Epithelial cell of prostate (primary cell): ENCODE measurements at regions not wholly inside any gene's neighbourhood (a gene's known extent, or its start where the extent isn't known, plus 50 kb on each side); places are given as distances from the start of the nearest gene placed in this dataset.
A peak's percentile ranks its signal among the peaks of the same experiment; 100 is the strongest.
"Not testable (repeated sequence)": the region's sequence is repeated elsewhere in the genome, so short reads cannot be mapped to it uniquely, and the experiment has no call there.

Source experiments
- DNase-seq: peaks from one replicate; pipeline ENCODE4 v3.0.0-alpha.2; 2011; ENCODE audit warnings: low read depth, low spot score
- H3K27ac ChIP-seq: fragments of 450-650 bp; 2 replicates; pipeline ENCODE4 v1.5.1; 2017; ENCODE audit warnings: mild to moderate bottlenecking

DNA sequence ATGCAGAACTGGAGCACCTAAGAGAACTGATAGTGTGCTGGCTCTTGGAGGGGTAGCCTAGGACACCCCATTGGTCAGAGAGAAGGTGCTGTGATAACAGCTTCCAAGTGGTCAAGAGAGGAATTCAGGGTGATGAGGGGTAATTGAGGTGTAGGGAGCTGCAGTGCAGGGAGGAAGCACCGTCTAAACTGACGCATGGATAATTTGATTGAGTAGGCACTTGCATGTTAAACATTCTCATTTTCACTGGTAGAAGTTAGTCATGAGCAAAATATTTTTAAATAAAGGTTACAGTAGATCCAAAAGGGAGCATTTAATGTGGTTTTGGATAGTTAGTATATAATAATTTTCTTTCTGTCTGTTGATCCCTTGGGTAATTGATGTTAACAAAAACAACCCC is 155.1 kb upstream of the TCF4 start:
- DNase-seq = no peak
- no peak overlapping the region for H3K27ac ChIP-seq

DNA sequence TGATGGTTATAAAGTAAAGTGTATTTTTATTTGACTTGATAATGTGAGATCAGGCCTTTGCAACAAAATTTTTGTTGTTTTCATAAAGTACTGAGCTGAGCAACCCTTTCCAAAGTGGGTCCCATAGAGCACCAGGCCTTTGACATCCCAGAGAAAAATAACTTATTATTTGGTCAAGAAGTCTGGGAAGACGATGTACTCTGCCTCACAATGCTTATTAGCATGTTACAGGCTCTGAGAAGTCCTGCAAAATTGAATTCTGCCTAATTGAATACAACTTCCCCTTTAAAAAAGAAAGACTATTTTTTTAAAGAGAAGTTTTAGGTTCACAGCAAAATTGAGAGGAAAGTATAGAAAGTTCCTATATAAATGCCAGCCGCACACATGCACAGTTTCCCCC is 151.5 kb upstream of the TCF4 start:
- H3K27ac ChIP-seq = no peak overlapping the region
- DNase-seq = no peak

DNA sequence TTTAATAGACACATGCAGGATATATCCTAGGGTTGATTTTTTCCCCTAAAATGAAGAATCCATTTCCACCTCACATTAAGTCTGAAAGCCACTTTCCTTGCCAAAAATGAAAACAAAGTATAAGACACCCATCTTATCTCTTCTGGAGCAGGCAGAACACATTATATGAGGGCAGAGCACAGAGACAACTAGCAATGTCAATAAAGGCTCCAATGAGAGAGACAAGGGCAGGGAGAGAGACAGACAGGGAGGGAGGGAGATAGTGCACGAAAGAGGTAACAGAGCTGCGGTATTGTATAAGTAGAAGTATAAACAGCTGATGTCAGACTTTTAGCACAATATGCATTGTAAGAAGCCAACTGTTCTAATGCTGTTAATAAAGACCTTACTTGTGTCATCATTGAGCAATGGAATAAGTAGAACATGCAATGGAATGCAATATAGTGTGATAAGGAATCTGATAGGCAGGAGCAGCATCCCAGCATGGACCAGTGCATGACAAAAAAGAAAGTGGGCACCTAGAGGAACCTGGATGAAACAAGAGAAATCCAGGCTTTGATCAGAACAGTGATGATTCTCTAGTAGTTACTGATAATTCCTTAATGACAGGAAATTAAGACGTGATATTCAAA is 150.6 kb upstream of the TCF4 start:
- H3K27ac ChIP-seq = no peak overlapping the region
- DNase-seq = no peak

DNA sequence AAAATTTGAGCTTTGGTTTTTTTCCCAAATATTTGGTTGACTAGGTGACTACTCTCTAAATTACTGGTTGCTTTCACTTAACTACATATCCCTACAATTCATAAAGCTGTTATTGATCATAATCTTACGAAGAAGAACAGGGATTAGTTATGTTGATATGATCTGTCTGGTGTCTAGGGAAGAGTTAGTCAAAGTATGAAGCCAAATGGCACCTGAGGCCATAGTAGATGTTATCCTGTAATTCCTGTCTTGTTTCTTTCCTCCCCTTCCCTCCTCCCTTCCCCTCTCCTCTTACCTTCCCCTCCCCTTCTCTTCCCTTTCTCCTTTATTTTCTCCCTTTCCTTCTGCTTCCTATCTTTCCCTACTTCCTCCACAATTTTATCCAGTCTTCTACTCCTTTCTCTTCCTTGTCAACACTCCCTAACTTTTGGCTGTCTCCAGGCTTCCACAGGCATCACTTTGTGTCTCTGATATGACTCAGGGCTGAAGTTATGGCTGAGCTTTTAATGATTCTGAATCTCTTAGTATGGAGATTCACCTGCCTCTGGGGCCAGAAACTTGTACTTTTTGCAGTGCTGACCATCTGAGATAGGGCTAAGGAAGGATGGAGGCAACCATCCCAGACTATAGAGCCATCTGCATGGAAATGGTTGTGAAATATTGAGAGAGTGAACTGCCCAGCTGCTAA is 149.9 kb upstream of the TCF4 start:
- DNase-seq = no peak

DNA sequence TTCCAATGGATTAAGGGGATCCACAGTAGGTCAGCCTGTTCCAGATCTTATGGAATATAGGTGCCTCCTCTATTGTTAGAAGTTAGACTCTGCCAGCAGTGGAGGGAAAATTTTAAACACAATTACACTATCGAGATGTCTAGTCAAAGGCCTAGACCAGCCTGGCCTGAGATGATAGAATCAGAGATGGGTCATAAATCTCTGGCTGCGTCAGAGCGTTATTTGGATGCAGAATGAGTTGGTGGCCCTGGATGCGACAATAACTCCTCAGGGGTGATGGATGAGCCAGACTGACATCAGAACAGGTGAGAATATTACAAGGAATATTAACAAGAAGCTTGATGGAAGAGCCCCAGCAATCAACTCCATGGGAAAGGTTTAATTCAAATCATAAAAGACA is 149.3 kb upstream of the TCF4 start:
- no peak overlapping the region for H3K27ac ChIP-seq
- DNase-seq = no peak

More for the DNA sequence above, 149.9 kb upstream of the TCF4 start:
- H3K27ac ChIP-seq = no peak overlapping the region

DNA sequence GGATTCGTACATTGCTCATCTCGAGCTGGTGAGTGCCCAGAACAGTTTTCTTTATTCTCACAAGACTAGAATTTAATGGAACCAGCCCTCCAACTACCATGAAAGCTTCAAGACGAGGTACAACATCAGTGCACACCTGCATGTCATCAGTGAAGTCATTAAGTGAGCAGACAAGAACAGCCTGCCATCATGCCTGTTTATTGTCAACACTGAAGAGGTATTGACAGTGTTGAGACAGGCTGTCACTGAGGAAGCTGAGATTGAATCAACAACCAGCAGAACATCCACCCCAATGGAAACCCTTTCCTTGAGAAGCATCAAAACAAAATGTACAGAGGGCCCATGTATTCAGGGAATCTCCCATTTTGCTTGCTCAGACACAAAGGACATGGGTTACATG is 148.0 kb upstream of the TCF4 start:
- H3K27ac ChIP-seq = no peak overlapping the region
- DNase-seq = no peak

DNA sequence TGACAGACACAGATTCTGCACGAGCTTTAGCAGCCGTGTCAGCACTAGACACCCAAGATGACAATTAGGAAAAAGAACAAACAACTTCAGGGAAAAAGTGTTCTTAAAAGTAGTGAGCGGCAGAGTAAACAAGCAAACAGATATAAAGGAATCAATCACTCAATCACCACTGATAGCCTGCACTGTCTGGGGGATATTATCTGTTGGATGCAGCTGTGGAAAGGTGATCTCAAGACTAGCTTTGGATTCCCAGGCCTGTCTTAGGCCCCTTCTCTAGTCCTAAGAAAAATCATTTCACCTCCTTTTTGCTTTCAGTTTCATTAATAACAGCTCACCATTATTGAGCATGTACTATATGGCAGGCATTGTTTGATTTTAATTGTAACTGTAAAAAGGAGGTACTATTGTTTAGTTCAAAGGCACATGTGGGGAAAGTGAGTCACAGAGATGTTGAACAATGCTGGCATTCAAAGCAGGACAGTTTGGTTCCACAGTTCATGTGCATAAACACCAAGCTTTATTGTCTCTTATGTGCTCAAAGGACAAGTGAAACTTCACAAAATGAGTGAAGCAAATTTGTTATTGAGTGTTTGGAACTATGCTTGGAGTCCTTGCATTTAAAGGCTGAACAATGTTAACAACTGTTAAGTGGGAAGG is 147.3 kb upstream of the TCF4 start:
- DNase-seq = no peak
- no peak overlapping the region for H3K27ac ChIP-seq

DNA sequence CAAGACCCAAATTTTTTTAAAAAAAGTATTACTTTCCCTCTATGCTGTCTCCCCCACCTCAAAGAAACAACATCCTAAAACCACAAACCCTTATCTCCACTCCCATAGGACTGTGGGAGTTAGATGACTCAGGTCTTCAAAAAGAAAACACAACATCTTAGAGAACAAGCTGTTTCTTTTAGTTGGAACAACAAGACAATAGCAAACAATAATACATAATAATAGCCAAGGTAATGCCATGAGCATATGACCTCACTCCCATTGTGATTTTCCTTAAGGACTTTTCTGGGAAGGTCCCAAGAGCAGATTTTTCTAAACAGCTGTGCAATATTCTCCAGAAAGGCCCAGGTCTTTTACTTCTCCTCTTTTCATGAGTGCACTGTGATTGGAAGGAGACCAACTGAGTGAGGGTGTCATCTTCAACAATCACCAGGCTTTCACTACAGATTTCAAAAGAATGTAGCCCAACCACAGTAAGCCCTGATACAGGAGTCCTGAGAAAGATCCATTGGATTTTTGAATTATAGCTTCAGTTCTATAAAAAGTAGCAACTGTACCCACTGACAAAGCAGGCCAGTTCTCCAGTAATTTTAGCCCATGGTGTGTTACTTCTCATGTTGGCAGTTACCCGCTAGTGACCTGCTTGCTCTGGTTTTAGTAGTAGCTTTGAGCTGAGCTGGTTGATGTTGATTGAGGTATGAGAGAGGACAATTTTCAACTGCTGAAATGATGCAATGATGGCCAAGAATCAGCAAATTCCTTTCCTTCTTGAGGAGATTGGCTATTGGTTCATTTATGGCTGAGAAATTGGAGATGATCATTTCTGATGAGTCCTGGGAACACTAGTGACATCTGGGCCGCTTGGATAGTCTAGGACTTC is 144.5 kb upstream of the TCF4 start:
- DNase-seq = no peak
- H3K27ac ChIP-seq = no peak overlapping the region

DNA sequence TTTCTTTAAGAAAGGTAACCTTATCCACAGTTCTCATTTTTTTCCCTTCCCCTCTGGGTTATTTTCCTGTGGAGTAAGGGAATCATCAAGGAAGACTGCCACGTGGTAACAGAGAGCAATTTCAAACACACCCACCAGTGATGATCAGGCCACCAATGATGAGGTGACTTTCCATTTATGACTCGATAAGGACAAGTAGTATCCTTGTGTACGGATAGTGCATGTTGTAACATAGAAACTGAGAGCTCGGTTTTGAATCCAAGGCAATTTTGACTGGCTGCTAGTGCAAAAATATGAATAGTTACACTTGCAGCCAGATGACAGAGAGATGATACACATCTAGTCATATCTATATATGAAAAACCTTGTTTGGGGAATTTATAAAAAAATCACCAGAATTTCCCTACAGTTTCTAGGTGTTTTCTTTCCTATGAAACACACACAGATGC is 143.6 kb upstream of the TCF4 start:
- no peak overlapping the region for H3K27ac ChIP-seq
- no peak for DNase-seq

DNA sequence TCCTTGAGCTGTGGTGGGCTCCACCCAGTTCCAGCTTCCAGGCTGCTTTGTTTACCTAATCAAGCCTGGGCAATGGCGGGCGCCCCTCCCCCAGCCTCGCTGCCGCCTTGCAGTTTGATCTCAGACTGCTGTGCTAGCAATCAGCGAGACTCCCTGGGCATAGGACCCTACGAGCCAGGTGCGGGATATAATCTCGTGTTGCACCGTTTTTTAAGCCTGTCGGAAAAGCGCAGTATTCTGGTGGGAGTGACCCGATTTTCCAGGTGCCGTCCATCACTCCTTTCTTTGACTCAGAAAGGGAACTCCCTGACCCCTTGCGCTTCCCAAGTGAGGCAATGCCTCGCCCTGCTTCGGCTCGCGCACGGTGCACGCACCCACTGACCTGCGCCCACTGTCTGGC is 133.0 kb upstream of the TCF4 start:
- not testable (repeated sequence) for H3K27ac ChIP-seq, DNase-seq

DNA sequence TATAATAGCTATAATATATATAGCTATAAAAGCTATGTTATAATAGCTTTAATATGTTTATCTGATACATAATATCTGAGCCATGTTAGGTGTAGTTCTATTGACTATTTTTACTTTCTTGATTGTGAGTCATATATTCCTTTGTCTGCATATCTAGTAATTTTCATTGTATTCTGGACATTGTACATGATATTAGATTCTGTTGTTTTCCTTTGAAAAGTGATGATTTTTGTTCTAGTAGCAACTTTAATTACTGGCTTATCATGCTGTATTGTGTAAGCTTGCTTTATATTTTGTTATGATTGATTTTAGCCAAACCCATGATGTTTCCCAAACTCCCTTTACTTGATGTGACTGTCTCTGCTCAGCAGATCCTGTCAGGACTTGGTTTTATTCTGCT is 125.7 kb upstream of the TCF4 start:
- DNase-seq = no peak
- H3K27ac ChIP-seq = no peak overlapping the region

DNA sequence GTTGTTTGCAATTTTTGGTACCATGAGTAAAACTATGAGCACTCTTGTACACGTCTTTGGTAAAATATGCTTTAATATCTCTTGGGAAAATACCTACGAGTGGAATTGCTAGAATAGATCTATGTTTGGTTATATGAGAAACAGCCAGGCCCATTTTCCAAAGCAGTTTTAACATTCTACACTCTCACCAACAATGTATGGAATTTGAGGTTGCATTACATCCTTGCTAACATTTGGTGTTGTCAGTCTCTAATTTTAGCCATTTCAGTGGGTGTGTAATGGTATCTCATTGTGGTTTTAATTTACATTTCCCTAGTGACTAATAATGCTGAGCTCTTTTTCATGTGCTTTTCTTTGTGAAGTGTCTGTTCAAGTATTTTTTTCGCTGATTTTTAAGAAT is 118.9 kb upstream of the TCF4 start:
- no peak for DNase-seq
- no peak overlapping the region for H3K27ac ChIP-seq

DNA sequence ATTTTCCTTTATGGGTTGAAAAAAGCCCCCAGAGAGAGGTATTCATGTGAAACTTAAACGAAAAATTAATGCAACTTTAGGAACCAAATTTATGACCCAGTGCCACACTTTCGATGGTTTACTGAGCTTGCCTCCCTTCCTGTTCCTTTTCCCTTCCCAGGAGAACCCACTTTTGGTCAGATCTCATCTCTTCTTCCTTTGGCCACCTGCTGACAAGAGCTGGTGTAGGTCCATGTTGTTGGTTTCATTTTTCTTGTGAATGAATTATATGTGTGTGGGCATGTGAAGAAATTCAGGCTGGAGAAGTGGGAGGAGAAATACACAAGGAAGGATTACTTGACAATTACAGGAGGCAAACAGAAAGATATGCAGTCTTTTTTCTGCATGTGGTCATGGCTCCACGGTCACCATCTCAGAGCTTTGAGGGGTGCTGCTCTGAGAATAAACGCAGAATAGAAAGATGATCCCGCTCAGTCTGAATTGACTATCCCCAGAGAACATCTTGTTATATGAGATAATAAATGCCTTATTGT is 111.3 kb upstream of the TCF4 start:
- H3K27ac ChIP-seq = no peak overlapping the region
- no peak for DNase-seq

DNA sequence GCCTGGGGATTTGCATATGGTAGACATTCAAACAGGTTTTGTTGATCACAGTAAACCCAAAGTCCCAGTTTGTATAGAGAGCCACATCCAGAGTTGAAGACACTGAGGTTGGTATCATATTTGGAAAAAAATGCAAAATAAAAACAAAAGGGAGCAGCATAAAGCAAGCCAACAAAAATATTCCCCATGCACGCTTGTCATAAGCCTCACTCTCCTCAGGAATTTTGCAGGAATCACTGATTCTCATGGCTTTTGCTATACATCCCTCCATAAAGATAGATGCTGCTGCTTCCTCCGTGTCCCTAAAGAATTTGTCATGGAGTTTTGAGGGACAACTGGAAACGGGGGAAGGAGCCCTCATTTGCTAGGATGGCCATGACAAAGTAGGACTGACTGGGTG is 108.8 kb upstream of the TCF4 start:
- DNase-seq = no peak
- H3K27ac ChIP-seq = no peak overlapping the region

DNA sequence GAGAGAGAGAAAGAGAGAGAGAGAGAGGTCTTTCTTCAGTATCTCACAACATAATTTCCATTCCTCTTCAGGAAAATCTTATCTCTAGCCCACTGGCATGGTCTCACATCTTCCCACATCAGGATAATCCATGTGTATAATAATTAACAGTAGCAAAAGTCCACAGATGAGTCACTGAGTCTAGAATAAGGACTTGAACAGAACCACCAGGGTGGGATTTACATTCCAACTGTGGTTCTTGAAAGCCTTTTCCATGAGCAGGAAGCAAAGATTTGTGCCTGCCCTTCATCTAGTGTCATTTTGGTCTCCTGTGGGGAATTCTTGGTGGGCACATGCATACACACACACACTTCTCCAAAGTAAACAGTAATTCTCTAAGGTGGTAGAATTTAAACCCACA is 107.1 kb upstream of the TCF4 start:
- H3K27ac ChIP-seq = no peak overlapping the region
- no peak for DNase-seq

DNA sequence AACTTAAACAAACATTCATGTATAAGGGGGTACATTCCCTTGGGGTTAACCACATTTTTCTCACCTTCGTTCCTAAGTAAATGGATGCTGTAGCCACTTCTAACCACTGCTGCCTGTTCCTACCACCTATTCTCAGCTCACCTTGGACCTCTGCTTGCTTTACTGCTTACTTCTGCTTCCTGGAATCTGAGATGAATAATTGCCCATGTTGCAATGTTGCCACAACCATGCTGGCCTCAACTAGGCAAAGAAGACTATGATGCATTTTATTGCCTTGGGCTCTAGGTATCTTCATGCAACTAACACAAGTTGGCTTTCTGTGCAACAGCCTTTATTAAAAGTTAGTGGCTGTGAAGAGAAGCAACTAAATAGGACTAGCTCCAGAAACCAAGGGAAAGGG is 106.3 kb upstream of the TCF4 start:
- no peak overlapping the region for H3K27ac ChIP-seq
- DNase-seq = peak; percentile 56

DNA sequence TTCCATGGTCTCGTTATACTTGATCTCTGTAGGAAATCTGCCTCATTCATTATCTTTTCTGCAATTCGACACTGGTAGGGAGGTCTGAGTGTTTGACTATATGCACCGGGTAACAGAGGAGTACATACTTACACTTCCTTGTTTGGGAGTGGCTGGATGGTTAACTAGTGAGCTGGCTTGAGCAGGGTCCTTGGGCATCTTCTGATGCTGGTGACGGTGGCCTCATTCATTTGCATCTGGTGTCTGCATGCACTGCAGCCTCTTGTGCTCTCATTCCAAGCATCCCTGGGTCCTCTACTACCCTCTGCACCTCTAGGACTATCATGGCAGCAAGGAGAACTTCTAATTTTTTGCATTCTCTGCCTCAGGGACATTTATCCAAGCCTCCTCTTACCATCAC is 100.0 kb upstream of the TCF4 start:
- no peak overlapping the region for H3K27ac ChIP-seq
- DNase-seq = no peak

DNA sequence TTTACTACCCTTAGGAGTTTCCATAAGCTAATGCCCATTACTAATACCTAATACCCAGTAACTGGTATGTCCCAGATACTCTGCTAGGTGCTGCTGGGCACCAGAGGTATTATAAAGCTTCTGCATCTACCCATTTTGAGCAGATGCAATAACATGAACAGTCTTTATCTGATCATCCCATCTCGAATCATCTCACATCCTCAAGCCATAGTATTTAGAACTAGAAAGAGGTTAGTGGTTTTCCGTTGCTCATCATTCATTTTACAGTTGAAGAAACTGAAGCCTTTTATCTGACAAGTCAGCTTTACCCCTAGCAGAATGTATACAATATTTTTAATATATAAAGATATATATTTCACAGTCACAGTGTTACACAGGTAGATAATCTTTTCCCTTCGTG is 99.1 kb upstream of the TCF4 start:
- no peak for DNase-seq
- no peak overlapping the region for H3K27ac ChIP-seq

DNA sequence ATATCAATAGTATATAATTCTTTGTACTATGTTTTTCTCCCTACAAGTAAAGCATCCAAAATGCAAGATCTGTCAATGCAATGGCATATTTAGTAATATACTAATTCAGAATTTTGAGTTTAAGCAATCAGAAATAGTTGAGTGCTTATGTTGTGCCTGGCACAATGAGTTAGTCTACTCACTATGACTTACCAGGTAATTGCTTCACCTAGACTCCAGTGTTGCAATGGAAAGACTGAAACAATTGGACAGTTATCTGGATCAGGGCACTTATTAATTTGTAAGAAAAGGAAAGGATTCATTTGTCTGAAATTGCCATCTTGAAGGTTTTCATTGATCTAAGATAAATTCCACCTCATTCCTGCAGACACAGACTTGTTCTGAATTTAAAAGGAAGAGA is 97.6 kb upstream of the TCF4 start:
- no peak overlapping the region for H3K27ac ChIP-seq
- peak; percentile 27 for DNase-seq

DNA sequence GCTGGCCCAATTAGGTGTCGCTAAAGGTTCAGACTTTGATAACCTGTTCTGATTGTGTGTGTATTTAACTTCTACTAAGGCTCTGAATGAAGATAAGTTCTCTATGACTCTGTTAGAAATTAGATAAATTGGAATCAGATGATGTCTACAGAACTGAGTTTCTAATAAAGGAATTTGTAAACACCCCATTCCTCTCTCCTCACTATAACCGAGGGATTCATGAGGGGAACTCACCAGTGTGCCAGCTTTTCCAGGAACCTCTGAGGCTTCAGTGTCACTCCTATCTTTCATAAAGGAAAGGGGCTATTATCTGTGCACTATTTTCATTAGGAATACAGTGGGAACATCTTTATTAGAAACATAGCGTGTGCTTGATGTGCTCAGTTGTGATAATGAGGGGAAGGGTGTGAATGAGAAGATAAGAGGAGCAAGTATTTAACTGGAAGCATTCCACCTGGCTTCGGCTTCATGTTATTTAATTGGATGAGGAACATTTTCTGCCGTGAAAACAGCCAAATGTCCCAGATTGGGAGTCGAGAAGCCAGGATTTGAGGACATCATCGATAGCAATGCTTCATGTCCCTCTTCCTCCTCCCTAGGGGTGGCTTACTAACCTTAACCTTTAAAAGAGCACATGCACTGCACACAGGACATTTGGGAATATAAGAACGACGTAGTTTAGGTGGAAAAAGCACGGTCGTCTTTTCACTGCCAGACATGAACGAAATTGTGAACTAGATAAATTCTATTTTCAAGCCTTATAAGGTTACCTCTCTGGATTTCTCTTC is 84.8 kb upstream of the TCF4 start:
- H3K27ac ChIP-seq = no peak overlapping the region
- no peak for DNase-seq
